WTC11 (cell line): ENCODE measurements at regions not wholly inside any gene's neighbourhood (a gene's known extent, or its start where the extent isn't known, plus 50 kb on each side); places are given as distances from the start of the nearest gene placed in this dataset.

Experiments
- ATAC-seq: fragments of 200-7000 bp; cut with Tn5 transposase; 2 replicates; pipeline ENCODE4 v1.10.0; 2021; ENCODE audit warnings: mild to moderate bottlenecking, moderate library complexity
- CTCF ChIA-PET: fragments of 300-600 bp; sonication (Branson Sonifier 250); formaldehyde crosslinking; loops from one replicate; lab custom pipeline; 2021; ENCODE audit warnings: antibody characterized with exemption; lab: Charles Lee
- POLR2A ChIA-PET: fragments of 350-600 bp; sonication (Branson Sonifier 250); formaldehyde crosslinking; loops from one replicate; lab custom pipeline; 2021; ENCODE audit warnings: antibody characterized with exemption; lab: Charles Lee
- DNase-seq: peaks from one replicate; pipeline ENCODE4 v3.0.0; 2021; ENCODE audit warnings: low spot score
- H3K27ac Mint-ChIP-seq: 2 replicates; pipeline ENCODE4 v1.8.0; 2021; ENCODE audit warnings: mixed read lengths
- H3K27me3 Mint-ChIP-seq: 2 replicates; pipeline ENCODE4 v1.8.0; 2021; ENCODE audit warnings: low read depth, mild to moderate bottlenecking, moderate library complexity, mixed read lengths
- H3K36me3 Mint-ChIP-seq: 2 replicates; pipeline ENCODE4 v1.8.0; 2021; ENCODE audit warnings: mixed read lengths
- H3K4me1 Mint-ChIP-seq: 2 replicates; pipeline ENCODE4 v1.8.0; 2022; ENCODE audit warnings: mixed read lengths
- H3K4me3 Mint-ChIP-seq: 2 replicates; pipeline ENCODE4 v1.8.0; 2021; ENCODE audit warnings: mild to moderate bottlenecking, moderate library complexity, mixed read lengths
- H3K9me3 Mint-ChIP-seq: 2 replicates; pipeline ENCODE4 v1.8.0; 2021; ENCODE audit warnings: mixed read lengths
- ATF2 ChIP-seq: sonication (generic); formaldehyde crosslinking; IDR thresholded peaks from 2 replicates; pipeline ENCODE4 v1.8.1; 2022; ENCODE audit warnings: low read depth, missing genetic modification reagents, borderline replicate concordance
- ATF3 ChIP-seq: sonication (generic); formaldehyde crosslinking; conservative IDR thresholded peaks from 2 replicates; pipeline ENCODE4 v1.8.1; 2022; ENCODE audit warnings: mild to moderate bottlenecking, missing genetic modification reagents
- ATF6 ChIP-seq: sonication (generic); formaldehyde crosslinking; IDR thresholded peaks from 2 replicates; pipeline ENCODE4 v1.8.1; 2023; ENCODE audit warnings: mild to moderate bottlenecking, missing genetic modification reagents
- E2F4 ChIP-seq: sonication (generic); formaldehyde crosslinking; IDR thresholded peaks from 2 replicates; pipeline ENCODE4 v1.8.1; 2022; ENCODE audit warnings: low read depth, mild to moderate bottlenecking, moderate library complexity, missing genetic modification reagents, borderline replicate concordance
- ERG ChIP-seq: fragments of 250-450 bp; sonication (Bioruptor Pico); IDR thresholded peaks from 2 replicates; pipeline ENCODE4 v1.8.0; 2021; ENCODE audit warnings: mild to moderate bottlenecking
- ESRRA ChIP-seq: sonication (generic); formaldehyde crosslinking; IDR thresholded peaks from 2 replicates; pipeline ENCODE4 v1.8.1; 2022; ENCODE audit warnings: mild to moderate bottlenecking, missing genetic modification reagents, borderline replicate concordance
- FOXP1 ChIP-seq: sonication (generic); formaldehyde crosslinking; IDR thresholded peaks from 2 replicates; pipeline ENCODE4 v1.8.0; 2022; ENCODE audit warnings: missing genetic modification reagents, mild to moderate bottlenecking, moderate library complexity, borderline replicate concordance
- MLX ChIP-seq: sonication (generic); formaldehyde crosslinking; IDR thresholded peaks from 2 replicates; pipeline ENCODE4 v1.8.1; 2023; ENCODE audit warnings: mild to moderate bottlenecking, missing genetic modification reagents, moderate library complexity
- NFATC4 ChIP-seq: fragments of 250-450 bp; sonication (Bioruptor Pico); IDR thresholded peaks from 2 replicates; pipeline ENCODE4 v1.9.0; 2021; ENCODE audit warnings: mild to moderate bottlenecking
- NR1H2 ChIP-seq: sonication (generic); formaldehyde crosslinking; IDR thresholded peaks from 2 replicates; pipeline ENCODE4 v1.9.0; 2021; ENCODE audit warnings: mild to moderate bottlenecking, moderate library complexity, missing genetic modification reagents
- NR2C2 ChIP-seq: sonication (generic); formaldehyde crosslinking; IDR thresholded peaks from 2 replicates; pipeline ENCODE4 v1.8.0; 2022; ENCODE audit warnings: mild to moderate bottlenecking, missing genetic modification reagents
- PRRX2 ChIP-seq: fragments of 250-450 bp; sonication (Bioruptor Pico); IDR thresholded peaks from 2 replicates; pipeline ENCODE4 v1.8.0; 2021; ENCODE audit warnings: mild to moderate bottlenecking
- RELA ChIP-seq: sonication (generic); formaldehyde crosslinking; IDR thresholded peaks from 2 replicates; pipeline ENCODE4 v1.8.1; 2022; ENCODE audit warnings: missing genetic modification reagents, mild to moderate bottlenecking, borderline replicate concordance
- RORB ChIP-seq: fragments of 250-450 bp; sonication (Bioruptor Pico); IDR thresholded peaks from 2 replicates; pipeline ENCODE4 v1.9.0; 2021; ENCODE audit warnings: mild to moderate bottlenecking
- SMAD3 ChIP-seq: sonication (generic); formaldehyde crosslinking; IDR thresholded peaks from 2 replicates; pipeline ENCODE4 v1.8.0; 2022; ENCODE audit warnings: missing genetic modification reagents, mild to moderate bottlenecking, borderline replicate concordance
- SOX15 ChIP-seq: fragments of 250-450 bp; sonication (Bioruptor Pico); IDR thresholded peaks from 2 replicates; pipeline ENCODE4 v1.9.0; 2021; ENCODE audit warnings: mild to moderate bottlenecking
- STAT6 ChIP-seq: sonication (generic); formaldehyde crosslinking; conservative IDR thresholded peaks from 2 replicates; pipeline ENCODE4 v1.8.1; 2023; ENCODE audit warnings: mild to moderate bottlenecking, low read depth, missing genetic modification reagents, moderate library complexity
- TEAD1 ChIP-seq: sonication (generic); formaldehyde crosslinking; IDR thresholded peaks from 2 replicates; pipeline ENCODE4 v1.8.0; 2022; ENCODE audit warnings: mild to moderate bottlenecking, missing genetic modification reagents
- USF2 ChIP-seq: sonication (generic); formaldehyde crosslinking; IDR thresholded peaks from 2 replicates; pipeline ENCODE4 v1.8.1; 2023; ENCODE audit warnings: mild to moderate bottlenecking, missing genetic modification reagents, moderate library complexity
- ZNF281 ChIP-seq: sonication (generic); formaldehyde crosslinking; IDR thresholded peaks from 2 replicates; pipeline ENCODE4 v1.8.0; 2023; ENCODE audit warnings: mild to moderate bottlenecking, missing genetic modification reagents

- POLR2A ChIA-PET, result no interaction called here
Measured at GRCh38 chr20:60121903-60122302, 163.7 kb downstream of the CDH26 start.

More at GRCh38 chr20:60121903-60122302, 163.7 kb downstream of the CDH26 start:
- Mint-ChIP-seq H3K4me1 (no peaks in the 10 kb centered on the region), H3K4me3 (no peak overlapping the region), H3K36me3 (no peaks in the 10 kb centered on the region; the same call in 1 of the 2 replicates)
- no peak for DNase-seq
- CTCF ChIA-PET, result no interaction called here
- ATAC-seq, result no peak
- TF ChIP-seq RELA (no peak), NR1H2 (CRISPR knock-in tag) (no peak), NR2C2 (no peak), TEAD1 (CRISPR knock-in tag) (no peak), STAT6 (CRISPR knock-in tag) (no peak), ZNF281 (CRISPR knock-in tag) (no peak), ATF6 (no peak), ERG (CRISPR knock-in tag) (no peak), PRRX2 (no peak), FOXP1 (CRISPR knock-in tag) (no peak), ATF3 (CRISPR knock-in tag) (no peak), USF2 (CRISPR knock-in tag) (no peak), ATF2 (CRISPR knock-in tag) (no peak), NFATC4 (CRISPR knock-in tag) (no peak), ESRRA (CRISPR knock-in tag) (no peak), MLX (no peak), SOX15 (CRISPR knock-in tag) (no peak), RORB (CRISPR knock-in tag) (no peak), SMAD3 (no peak), E2F4 (CRISPR knock-in tag) (no peak)
- TF ChIP-seq, all 79 proteins: peak for 0
- H3K27me3 Mint-ChIP-seq, result peaks cover 83% of the 10 kb centered on the region
- no peak overlapping the region for H3K27ac Mint-ChIP-seq
- peaks cover 14% of the 10 kb centered on the region for H3K9me3 Mint-ChIP-seq
